SK-N-SH (cell line): ENCODE measurements at regions not wholly inside any gene's neighbourhood (a gene's known extent, or its start where the extent isn't known, plus 50 kb on each side); places are given as distances from the start of the nearest gene placed in this dataset.

Experiments
- CTCF ChIA-PET: fragments of 300-600, 350-600 bp; formaldehyde crosslinking; extraction: SDS; loops from one replicate; lab custom pipeline; 2021; lab: Yijun Ruan, JAX
- POLR2A ChIA-PET: fragments of 350-600 bp; sonication (Branson Sonifier 250); formaldehyde crosslinking; extraction: SDS; loops from one replicate; lab custom pipeline; 2020; ENCODE audit warnings: antibody characterized with exemption, inconsistent platforms; lab: Yijun Ruan, JAX
- DNase-seq: peaks from one replicate; pipeline ENCODE4 v3.0.0; 2012
- H2AFZ ChIP-seq: fragments of 200-600 bp; sonication (generic); 2 replicates; pipeline ENCODE4 v1.8.1; 2016; ENCODE audit warnings: antibody characterized with exemption, mild to moderate bottlenecking, low read depth
- H3F3A ChIP-seq: fragments of 200-600 bp; sonication (generic); replicated peaks from 2 replicates; pipeline ENCODE3; 2016; ENCODE audit warnings: antibody characterized with exemption, mild to moderate bottlenecking; ENCODE audit not compliant: insufficient read depth
- H3K27ac ChIP-seq, 2 experiments: fragments of 200-500 bp in 1 of 2; fragments of 200-600 bp in 1 of 2; sonication (Bioruptor generic) in 1 of 2; sonication (generic), shearing (Covaris generic) in 1 of 2; 2 replicates each; pipeline versions ENCODE4 v1.5.1 to v1.6.1; 2014 to 2016; ENCODE audit warnings: low read depth in 2 of 2, inconsistent platforms in 1 of 2, low read length in 1 of 2, mild to moderate bottlenecking in 1 of 2, mixed read lengths in 1 of 2
- H3K27me3 ChIP-seq: fragments of 200-600 bp; sonication (generic), shearing (Covaris generic); 2 replicates; pipeline ENCODE4 v1.6.1; 2016; ENCODE audit warnings: mixed run types; ENCODE audit not compliant: insufficient read depth
- H3K36me3 ChIP-seq, 2 experiments: fragments of 200-500 bp in 1 of 2; fragments of 200-600 bp in 1 of 2; sonication (Bioruptor generic) in 1 of 2; sonication (generic) in 1 of 2; replicated peaks in 1 of 2; 2 replicates each; pipeline versions ENCODE3 to v1.5.1; 2014 to 2016; ENCODE audit warnings: low read length in 1 of 2, mild to moderate bottlenecking in 1 of 2; ENCODE audit not compliant: insufficient read depth in 2 of 2, control insufficient read depth in 1 of 2
- H3K4me1 ChIP-seq, 2 experiments: fragments of 200-500 bp in 1 of 2; fragments of 200-600 bp in 1 of 2; sonication (Bioruptor generic) in 1 of 2; sonication (generic), shearing (Covaris generic) in 1 of 2; 2 replicates each; pipeline versions ENCODE4 v1.5.1 to v1.6.1; 2014 to 2016; ENCODE audit warnings: low read depth in 1 of 2, low read length in 1 of 2, mixed run types in 1 of 2; ENCODE audit not compliant: insufficient read depth in 2 of 2, control insufficient read depth in 1 of 2
- H3K4me2 ChIP-seq: fragments of 200-600 bp; sonication (generic), shearing (Covaris generic); 2 replicates; pipeline ENCODE4 v1.6.1; 2017; ENCODE audit warnings: mixed run types
- H3K4me3 ChIP-seq, 2 experiments: fragments of 200-500 bp in 1 of 2; fragments of 200-600 bp in 1 of 2; sonication (Bioruptor generic) in 1 of 2; sonication (generic), shearing (Covaris generic) in 1 of 2; 2 replicates each; pipeline versions ENCODE4 v1.5.1 to v1.8.1; 2014 to 2016; ENCODE audit warnings: low read depth in 2 of 2, inconsistent platforms in 1 of 2, low read length in 1 of 2, mild to moderate bottlenecking in 1 of 2, mixed read lengths in 1 of 2, moderate library complexity in 1 of 2
- H3K79me2 ChIP-seq: fragments of 200-600 bp; sonication (generic); 2 replicates; pipeline ENCODE4 v1.8.1; 2017; ENCODE audit warnings: mild to moderate bottlenecking; ENCODE audit not compliant: insufficient read depth
- H3K9ac ChIP-seq: fragments of 200-600 bp; sonication (generic); 2 replicates; pipeline ENCODE4 v1.6.1; 2017; ENCODE audit warnings: mixed run types
- H3K9me2 ChIP-seq: fragments of 200-600 bp; sonication (generic); 2 replicates; pipeline ENCODE4 v1.6.1; 2017; ENCODE audit warnings: mixed run types
- H3K9me3 ChIP-seq: fragments of 200-600 bp; sonication (generic); 2 replicates; pipeline ENCODE4 v1.6.1; 2017; ENCODE audit warnings: mixed run types, mild to moderate bottlenecking, moderate library complexity
- H4K20me1 ChIP-seq: fragments of 200-600 bp; sonication (generic); 2 replicates; pipeline ENCODE4 v1.6.1; 2017; ENCODE audit warnings: mild to moderate bottlenecking, mixed run types; ENCODE audit not compliant: insufficient read depth
- CHD2 ChIP-seq: fragments of 150-350 bp; IDR thresholded peaks from 2 replicates; pipeline ENCODE4 v1.6.1; 2018; ENCODE audit warnings: low read length; ENCODE audit not compliant: partially characterized antibody
- ELF1 ChIP-seq: IDR thresholded peaks from 2 replicates; pipeline ENCODE4 v1.4.0; 2012
- FOSL2 ChIP-seq: IDR thresholded peaks from 2 replicates; pipeline ENCODE4 v1.4.0; 2012; ENCODE audit warnings: low read depth, mild to moderate bottlenecking, moderate library complexity, borderline replicate concordance
- MXI1 ChIP-seq: IDR thresholded peaks from 2 replicates; pipeline ENCODE4 v1.6.1; 2012; ENCODE audit warnings: mild to moderate bottlenecking, low read depth, low read length, improper control_type of control experiment
- NFIC ChIP-seq: IDR thresholded peaks from 2 replicates; pipeline ENCODE4 v1.4.0; 2012; ENCODE audit warnings: borderline replicate concordance
- NRF1 ChIP-seq: IDR thresholded peaks from 2 replicates; pipeline ENCODE4 v1.6.1; 2012; ENCODE audit warnings: low read depth, mild to moderate bottlenecking, low read length
- POLR2AphosphoS5 ChIP-seq: IDR thresholded peaks from 2 replicates; pipeline ENCODE4 v1.6.1; 2012; ENCODE audit warnings: low read depth, low read length
- RFX5 ChIP-seq: IDR thresholded peaks from 2 replicates; pipeline ENCODE4 v1.6.1; 2012; ENCODE audit warnings: mild to moderate bottlenecking, improper control_type of control experiment, low read length
- SIN3A ChIP-seq: IDR thresholded peaks from 2 replicates; pipeline ENCODE4 v1.6.1; 2012; ENCODE audit warnings: low read depth, mild to moderate bottlenecking, low read length, moderate library complexity, borderline replicate concordance
- TEAD4 ChIP-seq: IDR thresholded peaks from 2 replicates; pipeline ENCODE4 v1.4.0; 2012; ENCODE audit warnings: mild to moderate bottlenecking, borderline replicate concordance; ENCODE audit not compliant: insufficient read depth
- USF2 ChIP-seq: fragments of 150-350 bp; IDR thresholded peaks from 2 replicates; pipeline ENCODE4 v1.6.1; 2017; ENCODE audit warnings: antibody characterized with exemption, low read length, low read depth, borderline replicate concordance
- ZBTB33 ChIP-seq: IDR thresholded peaks from 2 replicates; pipeline ENCODE4 v1.4.0; 2012; ENCODE audit warnings: low read depth, borderline replicate concordance
- WGBS: methylation state at CpG from one replicate; pipeline ENCODE4 v1.1.6; 2017; ENCODE audit warnings: low lambda C conversion rate; 5-methylcytosine and 5-hydroxymethylcytosine counted together

- Histone ChIP-seq H3K27me3 (no peaks in the 10 kb centered on the region), H3K4me1 (no peaks in the 10 kb centered on the region; a peak in 1 of 4 replicates), H3K79me2 (no peaks in the 10 kb centered on the region), H3F3A (no peaks in the 10 kb centered on the region), H3K4me2 (no peak overlapping the region), H3K36me3 (no peaks in the 10 kb centered on the region), H3K9me2 (no peaks in the 10 kb centered on the region), H3K9ac (no peak overlapping the region), H3K27ac (no peak overlapping the region), H3K9me3 (no peaks in the 10 kb centered on the region), H4K20me1 (no peaks in the 10 kb centered on the region), H2AFZ (no peak overlapping the region; the same call in 1 of the 2 replicates), H3K4me3 (no peak overlapping the region)
- ChIA-PET POLR2A (no interaction called here), CTCF (interaction anchor here (0.8 kb wide), 1 partner anchor 13 kb away, joined by 3 read pairs; no protein-coding TSS in a partner anchor)
- 72% methylated on average over 2 of the region's 2 CpGs for WGBS
- TF ChIP-seq NRF1 (no peak), TEAD4 (no peak), MXI1 (no peak), ZBTB33 (no peak), NFIC (no peak), POLR2AphosphoS5 (no peak), CHD2 (no peak), RFX5 (no peak), ELF1 (no peak)
- DNase-seq, result no peak
Observed at GRCh38 chr18:40944576-40944975, 1010.5 kb upstream of the PIK3C3 start.

GRCh38 chr18:40939656-40940515 is 1015.1 kb upstream of the PIK3C3 start:
- WGBS, result 86% methylated on average over 17 of the region's 31 CpGs
- TF ChIP-seq USF2 (no peak), SIN3A (no peak), MXI1 (no peak), NRF1 (no peak), RFX5 (no peak), FOSL2 (no peak)
- no peak overlapping the region for H2AFZ ChIP-seq
- H3K4me1 ChIP-seq, result no peaks in the 10 kb centered on the region; a peak in 1 of 4 replicates
- POLR2A ChIA-PET, result no interaction called here
- H3K79me2 ChIP-seq, result no peaks in the 10 kb centered on the region
- H4K20me1 ChIP-seq, result no peaks in the 10 kb centered on the region
- DNase-seq, result no peak
- no peaks in the 10 kb centered on the region for H3K36me3 ChIP-seq
- no peaks in the 10 kb centered on the region for H3F3A ChIP-seq
- no peak overlapping the region for H3K4me2 ChIP-seq
- CTCF ChIA-PET, result no interaction called here
- no peak overlapping the region for H3K27ac ChIP-seq
- H3K9me2 ChIP-seq, result no peaks in the 10 kb centered on the region
- no peaks in the 10 kb centered on the region for H3K27me3 ChIP-seq
- H3K9ac ChIP-seq, result no peak overlapping the region
- H3K4me3 ChIP-seq, result no peak overlapping the region
- no peaks in the 10 kb centered on the region for H3K9me3 ChIP-seq
